ENCODE measurements at regions not wholly inside any gene's neighbourhood (a gene's known extent, or its start where the extent isn't known, plus 50 kb on each side); places are given as distances from the start of the nearest gene placed in this dataset.

DNA sequence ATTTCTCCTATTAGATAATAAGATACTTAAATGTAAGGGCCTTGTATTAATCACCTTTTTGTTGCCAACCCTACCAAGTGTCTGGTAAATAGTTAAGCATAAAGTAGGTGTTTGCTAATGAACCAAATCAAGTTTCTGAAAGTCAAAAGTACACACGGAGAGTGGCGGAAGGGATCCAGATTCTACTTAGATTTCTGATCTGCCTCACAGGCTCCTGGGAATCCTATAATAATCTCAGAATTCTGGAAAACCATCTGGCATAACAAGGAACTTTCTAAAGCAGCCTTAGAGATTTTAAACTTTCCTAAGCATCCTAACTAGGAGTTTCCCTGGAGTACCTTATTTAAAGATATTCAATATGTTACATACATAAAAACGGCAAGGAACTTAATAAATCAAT, 363.2 kb upstream of the SMC2 start:
- H3K27me3 ChIP-seq, result no peaks in the 10 kb centered on the region
- no peak overlapping the region for H3K4me2 ChIP-seq
- H3K9me3 ChIP-seq (replicated peaks in 1 of 11), result no peaks in the 10 kb centered on the region
- H3K4me3 ChIP-seq, result no peak overlapping the region
- no peaks in the 10 kb centered on the region for H3K4me1 ChIP-seq
- no peak for TF ChIP-seq Cebpa-rat (IDR thresholded peaks at IDR 0.05)
- H4K20me1 ChIP-seq, result no peaks in the 10 kb centered on the region
- no peak overlapping the region for H3K9ac ChIP-seq
- H3K36me3 ChIP-seq, result no peaks in the 10 kb centered on the region
- H3K27ac ChIP-seq, result no peak overlapping the region

DNA sequence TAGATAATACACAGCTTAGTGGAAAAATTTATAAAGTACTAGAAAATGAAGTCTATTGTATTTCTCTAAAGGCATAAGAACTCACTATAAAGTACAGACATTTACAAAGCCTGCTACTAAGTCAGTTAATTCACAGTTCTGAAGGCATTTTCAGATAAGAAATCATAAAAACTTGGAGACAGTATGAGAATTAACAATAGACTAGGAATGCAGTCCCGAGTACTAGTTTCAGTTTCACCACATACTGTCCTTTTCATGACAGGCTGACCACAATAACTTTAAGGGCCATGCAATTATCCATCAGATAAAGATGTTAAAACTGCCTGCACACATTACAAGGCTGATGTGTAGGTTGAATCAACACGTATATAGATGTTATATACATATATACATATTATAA, 362.6 kb upstream of the SMC2 start:
- Histone ChIP-seq H3K27ac (no peak overlapping the region), H4K20me1 (no peaks in the 10 kb centered on the region), H3K9me3 (replicated peaks in 1 of 11) (no peaks in the 10 kb centered on the region), H3K36me3 (no peaks in the 10 kb centered on the region), H3K4me1 (no peaks in the 10 kb centered on the region), H3K9ac (no peak overlapping the region), H3K27me3 (no peaks in the 10 kb centered on the region), H3K4me2 (no peak overlapping the region), H3K4me3 (no peak overlapping the region)
- TF ChIP-seq Cebpa-rat (IDR thresholded peaks at IDR 0.05), result no peak

DNA sequence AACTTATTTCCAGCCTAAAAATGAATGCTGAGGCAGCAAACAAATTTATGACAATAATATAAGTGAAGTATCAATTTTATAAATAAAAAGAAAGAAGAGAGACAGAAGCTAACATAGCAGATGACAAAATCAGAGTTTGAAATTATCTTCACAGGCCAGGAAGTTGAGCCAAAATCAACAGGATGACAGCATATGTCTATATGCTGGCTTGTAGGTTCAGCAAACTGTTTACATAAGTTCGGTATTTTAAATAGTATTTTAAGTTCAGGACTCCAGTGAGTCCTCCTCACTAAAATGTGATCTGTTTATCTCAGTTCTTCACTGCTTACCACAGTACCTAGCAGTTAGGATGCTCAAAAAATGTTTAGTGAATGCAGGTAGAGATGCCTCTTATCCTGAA, 359.6 kb upstream of the SMC2 start:
- H3K4me3 ChIP-seq, result no peak overlapping the region
- H3K27ac ChIP-seq, result no peak overlapping the region
- no peaks in the 10 kb centered on the region for H3K4me1 ChIP-seq
- no peaks in the 10 kb centered on the region for H3K27me3 ChIP-seq
- no peaks in the 10 kb centered on the region for H3K9me3 ChIP-seq (replicated peaks in 1 of 11)
- H3K4me2 ChIP-seq, result no peak overlapping the region
- H3K36me3 ChIP-seq, result no peaks in the 10 kb centered on the region
- H4K20me1 ChIP-seq, result no peaks in the 10 kb centered on the region
- H3K9ac ChIP-seq, result no peak overlapping the region
- TF ChIP-seq Cebpa-rat (IDR thresholded peaks at IDR 0.05), result no peak

DNA sequence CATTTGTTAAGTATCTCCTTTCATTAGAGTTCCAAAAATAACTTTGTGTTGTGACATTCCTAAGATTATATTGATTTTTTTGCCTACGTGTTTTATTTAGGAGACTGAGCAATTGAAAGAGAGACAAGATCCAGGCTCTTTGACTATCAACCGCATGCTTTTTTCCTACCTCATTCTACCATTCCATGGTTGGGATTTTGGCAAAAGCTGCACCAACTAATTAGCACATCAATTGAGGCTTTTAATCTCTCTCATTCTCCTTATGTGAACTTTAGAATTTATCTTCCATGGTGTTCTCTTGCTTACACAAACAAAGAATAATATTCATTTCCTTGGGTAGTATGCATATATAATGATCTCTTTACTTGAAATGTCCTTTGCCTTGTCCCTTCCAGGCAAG, 338.7 kb upstream of the SMC2 start:
- no peak for TF ChIP-seq Cebpa-rat (IDR thresholded peaks at IDR 0.05)
- Histone ChIP-seq H3K27me3 (no peaks in the 10 kb centered on the region), H4K20me1 (no peaks in the 10 kb centered on the region), H3K36me3 (no peaks in the 10 kb centered on the region), H3K27ac (no peak overlapping the region), H3K9ac (no peak overlapping the region), H3K4me2 (no peak overlapping the region), H3K9me3 (replicated peaks in 1 of 11) (no peaks in the 10 kb centered on the region; a peak in 1 of 22 replicates), H3K4me3 (no peak overlapping the region), H3K4me1 (no peaks in the 10 kb centered on the region)

DNA sequence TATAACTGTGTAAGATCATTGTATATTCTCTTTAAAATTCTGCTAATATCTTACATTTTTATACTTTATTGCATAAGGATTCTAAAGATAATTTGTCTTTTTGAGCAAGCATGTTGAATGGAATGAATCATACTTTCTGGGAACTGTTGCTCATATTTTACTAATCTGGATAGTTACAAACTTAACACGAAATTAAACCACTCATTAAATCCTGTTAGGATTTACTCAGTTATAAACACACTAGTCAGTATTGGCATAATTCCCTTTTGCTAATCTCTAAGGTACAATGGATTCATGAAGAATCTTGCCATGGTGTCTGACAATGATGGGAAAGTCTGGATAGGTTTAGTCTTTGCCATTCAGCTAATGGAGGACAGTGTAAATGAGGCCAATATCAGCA, 338.1 kb upstream of the SMC2 start:
- H3K9me3 ChIP-seq (replicated peaks in 1 of 11), result no peaks in the 10 kb centered on the region; a peak in 1 of 22 replicates
- H3K36me3 ChIP-seq, result no peaks in the 10 kb centered on the region
- no peaks in the 10 kb centered on the region for H4K20me1 ChIP-seq
- H3K9ac ChIP-seq, result no peak overlapping the region
- no peak overlapping the region for H3K4me2 ChIP-seq
- H3K4me3 ChIP-seq, result no peak overlapping the region
- H3K27me3 ChIP-seq, result no peaks in the 10 kb centered on the region
- TF ChIP-seq Cebpa-rat (IDR thresholded peaks at IDR 0.05), result no peak
- no peaks in the 10 kb centered on the region for H3K4me1 ChIP-seq
- no peak overlapping the region for H3K27ac ChIP-seq

DNA sequence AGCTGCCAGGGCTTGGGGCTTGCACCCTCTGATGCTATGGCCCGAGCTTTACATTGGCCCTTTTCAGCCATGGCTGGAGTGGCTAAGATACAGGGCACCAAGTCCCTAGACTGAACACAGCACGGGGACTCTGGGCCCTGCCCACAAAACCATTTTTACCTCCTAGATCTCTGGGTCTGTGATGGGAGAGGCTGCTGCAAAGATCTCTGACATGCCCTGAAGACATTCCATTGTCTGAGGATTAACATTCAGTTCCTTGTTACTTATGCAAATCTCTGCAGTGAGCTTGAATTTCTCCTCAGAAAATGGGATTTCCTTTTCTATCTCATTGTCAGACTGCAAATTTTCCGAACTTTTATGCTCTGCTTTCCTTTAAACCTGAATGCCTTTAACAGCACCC, 337.0 kb upstream of the SMC2 start:
- Histone ChIP-seq H3K4me1 (no peaks in the 10 kb centered on the region), H3K4me3 (no peak overlapping the region), H3K36me3 (no peaks in the 10 kb centered on the region), H3K27ac (no peak overlapping the region), H3K27me3 (no peaks in the 10 kb centered on the region), H4K20me1 (no peaks in the 10 kb centered on the region), H3K9ac (no peak overlapping the region), H3K4me2 (no peak overlapping the region), H3K9me3 (replicated peaks in 1 of 11) (no peaks in the 10 kb centered on the region; a peak in 1 of 22 replicates)
- TF ChIP-seq Cebpa-rat (IDR thresholded peaks at IDR 0.05), result no peak

DNA sequence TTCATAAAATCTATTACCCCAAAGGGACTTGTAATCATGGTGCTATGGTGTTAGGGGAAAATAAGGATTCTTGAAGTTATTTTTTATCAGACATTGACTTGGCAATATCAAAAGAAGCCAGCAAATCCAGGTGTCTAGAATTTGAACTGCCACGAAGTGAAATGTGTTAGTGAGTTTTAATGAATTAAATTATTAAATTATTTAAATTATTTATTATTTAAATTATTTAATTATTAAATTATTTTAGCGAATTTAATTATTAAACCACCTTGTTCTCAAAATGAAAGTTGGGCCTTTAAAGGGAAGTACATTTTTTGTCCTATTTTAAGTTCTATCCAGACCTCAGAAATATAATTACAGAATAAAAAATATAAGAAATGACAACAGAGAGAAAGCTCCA, 332.6 kb upstream of the SMC2 start:
- H3K4me3 ChIP-seq, result no peak overlapping the region

DNA sequence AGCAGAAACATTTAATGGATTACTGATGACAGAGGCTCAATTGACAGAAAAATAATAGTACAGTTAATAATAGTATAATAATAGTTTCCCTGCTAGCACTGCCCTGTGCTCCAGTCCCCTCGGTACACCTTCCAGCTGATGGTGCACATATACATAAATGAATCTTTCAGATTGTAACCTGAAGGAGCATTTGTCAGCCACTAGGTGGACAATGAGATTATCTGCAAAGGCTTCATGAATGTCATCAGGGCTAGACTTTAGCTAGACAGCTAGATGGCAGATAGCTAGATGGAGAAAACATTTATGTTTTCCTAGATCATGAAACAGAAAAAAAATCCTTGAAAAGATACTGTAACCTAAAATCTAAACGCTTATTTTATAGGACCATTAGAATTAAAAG, 304.4 kb upstream of the SMC2 start:
- Histone ChIP-seq H3K9me3 (replicated peaks in 1 of 11) (no peaks in the 10 kb centered on the region), H3K4me2 (no peak overlapping the region; a peak in 1 of 22 replicates), H3K4me3 (no peak overlapping the region), H3K27ac (no peak overlapping the region), H3K27me3 (no peaks in the 10 kb centered on the region), H3K4me1 (peaks cover 0 to 21% (median 0%) of the 10 kb centered on the region in 10 experiments; a peak in 6 of 20 replicates), H3K9ac (no peak overlapping the region), H3K36me3 (no peaks in the 10 kb centered on the region), H4K20me1 (no peaks in the 10 kb centered on the region)
- no peak for TF ChIP-seq Cebpa-rat (IDR thresholded peaks at IDR 0.05)

More for the DNA sequence above, 332.6 kb upstream of the SMC2 start:
- TF ChIP-seq Cebpa-rat (IDR thresholded peaks at IDR 0.05), result no peak
- Histone ChIP-seq H3K36me3 (no peaks in the 10 kb centered on the region), H4K20me1 (no peaks in the 10 kb centered on the region), H3K27me3 (no peaks in the 10 kb centered on the region), H3K4me2 (no peak overlapping the region), H3K4me1 (no peaks in the 10 kb centered on the region), H3K27ac (no peak overlapping the region), H3K9ac (no peak overlapping the region), H3K9me3 (replicated peaks in 1 of 11) (0 out of 22 replicates have a peak, but pooled peaks cover 0 to 3% (median 0%) of the 10 kb centered on the region in 11 experiments)

DNA sequence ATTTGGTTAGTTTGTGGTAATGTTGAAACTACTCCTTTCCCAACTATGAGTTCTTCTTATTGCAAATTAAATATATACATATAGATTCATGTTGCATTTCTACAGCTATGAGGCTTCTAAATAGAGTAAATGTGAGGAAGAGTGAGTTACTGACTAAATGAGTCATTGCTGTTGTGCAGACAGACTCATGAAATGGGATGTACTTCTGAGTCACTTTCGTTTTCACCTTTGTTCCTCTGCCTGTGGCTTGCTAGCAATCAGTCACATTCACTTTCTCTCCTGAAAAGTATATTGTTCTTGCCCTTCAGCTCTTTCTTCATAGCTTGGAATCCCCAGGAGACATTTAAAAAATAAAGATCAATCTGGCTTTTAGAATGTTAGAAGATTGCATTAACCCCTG, 295.5 kb upstream of the SMC2 start:
- no peaks in the 10 kb centered on the region for H3K36me3 ChIP-seq

DNA sequence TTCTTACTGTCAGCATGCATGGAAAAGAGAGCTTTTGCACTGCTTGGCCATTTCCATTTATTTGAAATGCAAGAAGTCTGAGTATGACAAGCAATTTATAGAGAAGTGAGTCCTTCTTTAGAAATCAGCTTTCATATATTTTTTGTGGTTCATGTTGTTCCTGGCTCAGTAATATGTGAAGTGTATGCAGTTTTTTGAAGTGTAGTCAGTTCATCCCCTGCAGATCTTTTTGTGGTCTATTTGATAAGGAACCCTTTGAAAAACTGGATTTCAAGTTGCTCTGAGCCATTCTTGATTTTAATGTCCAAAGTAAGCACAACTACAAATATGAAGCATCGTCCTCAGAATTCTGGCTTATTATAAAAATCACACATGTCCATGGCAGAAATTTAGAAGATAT, 294.1 kb upstream of the SMC2 start:
- Histone ChIP-seq H3K27ac (no peak overlapping the region), H4K20me1 (no peaks in the 10 kb centered on the region), H3K9me3 (replicated peaks in 1 of 11) (no peaks in the 10 kb centered on the region), H3K36me3 (no peaks in the 10 kb centered on the region), H3K4me1 (peaks cover 0 to 22% (median 0%) of the 10 kb centered on the region in 10 experiments; a peak in 4 of 20 replicates), H3K27me3 (no peaks in the 10 kb centered on the region), H3K9ac (no peak overlapping the region), H3K4me3 (no peak overlapping the region), H3K4me2 (no peak overlapping the region)
- no peak for TF ChIP-seq Cebpa-rat (IDR thresholded peaks at IDR 0.05)

More for the DNA sequence above, 295.5 kb upstream of the SMC2 start:
- no peak for TF ChIP-seq Cebpa-rat (IDR thresholded peaks at IDR 0.05)
- H4K20me1 ChIP-seq, result no peaks in the 10 kb centered on the region
- H3K27ac ChIP-seq, result no peak overlapping the region
- H3K4me2 ChIP-seq, result peak overlapping the region in 5 of 11 experiments; percentile 17 to 27 (median 20); a peak in 3 of 22 replicates
- H3K9me3 ChIP-seq (replicated peaks in 1 of 11), result no peaks in the 10 kb centered on the region
- H3K4me1 ChIP-seq, result peaks cover 0 to 31% (median 0%) of the 10 kb centered on the region in 10 experiments; a peak in 5 of 20 replicates
- no peak overlapping the region for H3K4me3 ChIP-seq
- no peak overlapping the region for H3K9ac ChIP-seq
- no peaks in the 10 kb centered on the region for H3K27me3 ChIP-seq

Measured in BLaER1 treated with 17β-estradiol and CSF1 and Interleukin-3, amounts not matched to agents 10 nM and 100 nM (cell line).